ENCODE measurements at regions not wholly inside any gene's neighbourhood (a gene's known extent, or its start where the extent isn't known, plus 50 kb on each side); places are given as distances from the start of the nearest gene placed in this dataset.

GRCh38 chr2:63777816-63778215 is 63.9 kb upstream of the UGP2 start:
- TF ChIP-seq EZH2 (IDR thresholded peaks at IDR 0.05; ENCODE audit: borderline replicate concordance, low read length) (no peak), CTCF (IDR thresholded peaks at IDR 0.05; ENCODE audit: low read length) (no peak)
